CD4-positive, alpha-beta T cell (primary cell): ENCODE measurements at regions not wholly inside any gene's neighbourhood (a gene's known extent, or its start where the extent isn't known, plus 50 kb on each side); places are given as distances from the start of the nearest gene placed in this dataset.

ENCODE experiments used
- ATAC-seq: fragments of 200-7000 bp; cut with Tn5 transposase; one replicate; pipeline ENCODE4 v1.10.0; 2022; ENCODE audit warnings: mild to moderate bottlenecking; ENCODE audit not compliant: poor library complexity
- CTCF ChIA-PET: fragments of 350-600 bp; sonication (Branson Sonifier 250); formaldehyde crosslinking; loops from one replicate; lab custom pipeline; 2021; ENCODE audit warnings: antibody characterized with exemption, inconsistent platforms; lab: Charles Lee
- POLR2A ChIA-PET: fragments of 350-600 bp; sonication (Branson Sonifier 250); formaldehyde crosslinking; loops from one replicate; lab custom pipeline; 2021; ENCODE audit warnings: antibody characterized with exemption, inconsistent platforms; lab: Charles Lee
- DNase-seq, 14 experiments: peaks; one replicate each; pipeline ENCODE4 v3.0.0-alpha.2; 2013 to 2020; ENCODE audit warnings: mixed read lengths in 2 of 14
- H3K27ac ChIP-seq, 2 donors: one replicate each; pipeline versions ENCODE4 v1.5.1 to v1.7.0; 2013; ENCODE audit warnings: low read length in 2 of 2, low read depth in 1 of 2, mild to moderate bottlenecking in 1 of 2
- H3K27me3 ChIP-seq, 2 experiments: 1 replicate in 1 of 2; 2 replicates in 1 of 2; pipeline versions ENCODE4 v1.6.1 to v1.7.0; 2013; ENCODE audit warnings: low read length in 2 of 2, control low read depth in 1 of 2, mild to moderate bottlenecking in 1 of 2, moderate library complexity in 1 of 2; ENCODE audit not compliant: insufficient read depth in 2 of 2, control insufficient read depth in 1 of 2
- H3K36me3 ChIP-seq: one replicate; pipeline ENCODE4 v1.6.1; 2013; ENCODE audit warnings: low read length, control low read depth; ENCODE audit not compliant: insufficient read depth
- H3K4me1 ChIP-seq: one replicate; pipeline ENCODE4 v1.6.1; 2013; ENCODE audit warnings: low read length, control low read depth; ENCODE audit not compliant: insufficient read depth
- H3K4me3 ChIP-seq: one replicate; pipeline ENCODE4 v1.5.1; 2013; ENCODE audit warnings: mild to moderate bottlenecking, low read length, moderate library complexity
- H3K9me3 ChIP-seq, 2 experiments: 1 replicate in 1 of 2; 2 replicates in 1 of 2; pipeline versions ENCODE4 v1.6.1 to v1.7.0; 2013; ENCODE audit warnings: low read length in 2 of 2, mild to moderate bottlenecking in 2 of 2, control low read depth in 1 of 2, moderate library complexity in 1 of 2; ENCODE audit not compliant: control insufficient read depth in 1 of 2, insufficient read depth in 1 of 2
- H3K27ac Mint-ChIP-seq: one replicate; pipeline ENCODE4 v1.8.0; 2020; ENCODE audit warnings: mixed read lengths
- H3K27me3 Mint-ChIP-seq: one replicate; pipeline ENCODE4 v1.8.0; 2021; ENCODE audit warnings: mixed read lengths
- H3K36me3 Mint-ChIP-seq: one replicate; pipeline ENCODE4 v1.8.0; 2021; ENCODE audit warnings: low read depth, mixed read lengths
- H3K4me1 Mint-ChIP-seq: one replicate; pipeline ENCODE4 v1.8.0; 2021; ENCODE audit warnings: low read depth, mixed read lengths
- H3K4me3 Mint-ChIP-seq: one replicate; pipeline ENCODE4 v1.8.0; 2020; ENCODE audit warnings: mild to moderate bottlenecking, mixed read lengths
- H3K9me3 Mint-ChIP-seq: one replicate; pipeline ENCODE4 v1.8.0; 2020; ENCODE audit warnings: mixed read lengths
- CTCF ChIP-seq: fragments of 200-600 bp; IDR thresholded peaks from one replicate; pipeline ENCODE4 v1.8.0; 2022; ENCODE audit warnings: antibody characterized with exemption, mild to moderate bottlenecking
- intact Hi-C, 2 experiments: fragments of 100-400 bp; cut with DNase I in 1 of 2; cut with micrococcal nuclease in 1 of 2; formaldehyde crosslinking; loops; one replicate each; pipeline versions ENCODE4 v1.15.1 to v1.9.0; 2023 to 2025; cut with DNase I, micrococcal nuclease

- Histone ChIP-seq H3K36me3 (no peaks in the 10 kb centered on the region), H3K9me3 (peaks cover 0 to 4% of the 10 kb centered on the region in 2 experiments), H3K27ac (no peak overlapping the region), H3K4me1 (no peaks in the 10 kb centered on the region), H3K4me3 (no peak overlapping the region), H3K27me3 (no peaks in the 10 kb centered on the region)
- no peak overlapping the region for H3K27ac Mint-ChIP-seq
- no peak for ATAC-seq
- POLR2A ChIA-PET, result no interaction called here
- H3K9me3 Mint-ChIP-seq, result no peaks in the 10 kb centered on the region
- no peak overlapping the region for H3K4me3 Mint-ChIP-seq
- intact Hi-C loops, result no loop called here
- H3K27me3 Mint-ChIP-seq, result no peaks in the 10 kb centered on the region
- no peak for TF ChIP-seq CTCF
- CTCF ChIA-PET, result no interaction called here
- H3K36me3 Mint-ChIP-seq, result no peaks in the 10 kb centered on the region
- no peaks in the 10 kb centered on the region for H3K4me1 Mint-ChIP-seq
- no peak for DNase-seq
These were observed 1419.4 kb downstream of the KCNT2 start for GRCh38 chr1:195188821-195189220.

GRCh38 chr1:195186544-195186943 is 1421.7 kb downstream of the KCNT2 start:
- POLR2A ChIA-PET, result no interaction called here

DNA sequence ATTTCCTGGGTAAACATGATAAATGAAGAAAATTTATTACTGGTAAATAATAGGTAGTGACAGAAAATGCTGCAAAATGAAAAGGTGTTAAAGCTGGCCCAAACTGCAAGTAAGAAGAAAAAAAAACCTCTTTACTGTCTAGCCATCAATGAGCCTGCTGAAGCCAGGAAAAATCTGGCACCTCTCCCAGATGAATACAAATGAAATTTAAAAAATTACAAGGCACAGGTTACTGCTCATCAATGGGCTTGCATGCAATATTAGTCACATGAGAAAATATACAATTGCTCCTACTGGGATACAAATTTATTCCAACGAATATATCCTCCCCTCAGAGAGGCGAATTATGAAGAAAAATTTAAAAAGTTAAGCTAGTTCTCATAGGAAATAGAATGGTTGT is 1422.5 kb downstream of the KCNT2 start:
- no peak for TF ChIP-seq CTCF
- POLR2A ChIA-PET, result no interaction called here
- Mint-ChIP-seq H3K9me3 (no peaks in the 10 kb centered on the region), H3K27me3 (no peaks in the 10 kb centered on the region), H3K27ac (no peak overlapping the region), H3K4me3 (no peak overlapping the region), H3K36me3 (no peaks in the 10 kb centered on the region), H3K4me1 (no peaks in the 10 kb centered on the region)
- Histone ChIP-seq H3K27ac (no peak overlapping the region), H3K4me3 (no peak overlapping the region), H3K9me3 (peaks cover 0 to 4% of the 10 kb centered on the region in 2 experiments), H3K4me1 (no peaks in the 10 kb centered on the region), H3K36me3 (no peaks in the 10 kb centered on the region), H3K27me3 (no peaks in the 10 kb centered on the region)
- intact Hi-C loops, result no loop called here
- CTCF ChIA-PET, result no interaction called here
- ATAC-seq (no peak), DNase-seq (no peak)

More at GRCh38 chr1:195186544-195186943, 1421.7 kb downstream of the KCNT2 start:
- Histone ChIP-seq H3K4me1 (no peaks in the 10 kb centered on the region), H3K4me3 (no peak overlapping the region), H3K27me3 (no peaks in the 10 kb centered on the region), H3K36me3 (no peaks in the 10 kb centered on the region), H3K9me3 (peaks cover 0 to 4% of the 10 kb centered on the region in 2 experiments), H3K27ac (no peak overlapping the region)
- ATAC-seq (no peak), DNase-seq (no peak)
- H3K9me3 Mint-ChIP-seq, result no peaks in the 10 kb centered on the region
- intact Hi-C loops, result no loop called here
- H3K4me1 Mint-ChIP-seq, result no peaks in the 10 kb centered on the region
- TF ChIP-seq CTCF, result no peak
- no peaks in the 10 kb centered on the region for H3K27me3 Mint-ChIP-seq
- H3K36me3 Mint-ChIP-seq, result no peaks in the 10 kb centered on the region
- no peak overlapping the region for H3K4me3 Mint-ChIP-seq
- H3K27ac Mint-ChIP-seq, result no peak overlapping the region
- CTCF ChIA-PET, result no interaction called here
